ENCODE measurements at regions not wholly inside any gene's neighbourhood (a gene's known extent, or its start where the extent isn't known, plus 50 kb on each side); places are given as distances from the start of the nearest gene placed in this dataset.

GRCh38 chr2:144654523-144654922, 134.6 kb upstream of the ZEB2 start:
- no peak overlapping the region for H3K27ac Mint-ChIP-seq
- no peak overlapping the region for H3K4me3 Mint-ChIP-seq
- no peaks in the 10 kb centered on the region for H3K27me3 Mint-ChIP-seq
- 50% methylated on average over 2 of the region's 3 CpGs for whole genome bisulfite sequencing (ENCODE audit: insufficient coverage)
- Histone ChIP-seq H3K36me3 (replicated peaks in 1 of 2; ENCODE audit: control extremely low read depth in 1 of 2, control insufficient read depth in 1 of 2, extremely low read depth in 1 of 2, insufficient read depth in 2 of 2, low read length in 1 of 2) (no peaks in the 10 kb centered on the region), H3K4me2 (replicated peaks; ENCODE audit: low read depth, low read length, poor library complexity, severe bottlenecking) (no peak overlapping the region), H2AFZ (ENCODE audit: insufficient read depth, low read depth, low read length, poor library complexity, severe bottlenecking) (no peak overlapping the region), H3K4me3 (ENCODE audit: control extremely low read depth in 1 of 5, extremely low read depth in 1 of 5, insufficient read depth in 1 of 5, low read depth in 2 of 5, low read length in 4 of 5) (no peak overlapping the region), H3K27me3 (replicated peaks in 1 of 4; ENCODE audit: control extremely low read depth in 1 of 4, control insufficient read depth in 3 of 4, insufficient read depth in 4 of 4, low read length in 3 of 4) (no peaks in the 10 kb centered on the region), H3K9ac (ENCODE audit: low read length) (no peak overlapping the region), H3K79me2 (ENCODE audit: control insufficient read depth, insufficient read depth, low read length) (no peaks in the 10 kb centered on the region), H3K9me3 (ENCODE audit: control extremely low read depth in 1 of 3, control insufficient read depth in 2 of 3, insufficient read depth in 1 of 3, low read length in 2 of 3) (no peaks in the 10 kb centered on the region), H3K4me1 (ENCODE audit: control insufficient read depth in 2 of 2, insufficient read depth in 2 of 2, low read length in 2 of 2) (peaks cover 4 to 5% of the 10 kb centered on the region in 2 donors), H4K20me1 (ENCODE audit: control insufficient read depth, insufficient read depth, low read length, poor library complexity, severe bottlenecking) (no peaks in the 10 kb centered on the region), H3K27ac (ENCODE audit: low read length in 2 of 2) (no peak overlapping the region)
- H3K9me3 Mint-ChIP-seq (ENCODE audit: insufficient read depth) = no peaks in the 10 kb centered on the region
- no peak for DNase-seq
- ChIA-PET POLR2A (no interaction called here), CTCF (no interaction called here)
- peaks cover 3% of the 10 kb centered on the region for H3K4me1 Mint-ChIP-seq
- no peak for ATAC-seq (ENCODE audit: low read depth)
- TF ChIP-seq EZH2 (IDR thresholded peaks at IDR 0.05; ENCODE audit: borderline replicate concordance, insufficient read depth, low read depth, low read length, poor library complexity, severe bottlenecking) (no peak), CTCF (IDR thresholded peaks at IDR 0.05) (no peak)
- intact Hi-C loops (cut with micrococcal nuclease) = no loop called here

GRCh38 chr2:144650907-144651306, 131.0 kb upstream of the ZEB2 start:
- intact Hi-C loops (cut with micrococcal nuclease) = no loop called here
- TF ChIP-seq EZH2 (IDR thresholded peaks at IDR 0.05; ENCODE audit: borderline replicate concordance, insufficient read depth, low read depth, low read length, poor library complexity, severe bottlenecking) (no peak), CTCF (IDR thresholded peaks at IDR 0.05) (no peak)
- H3K27me3 Mint-ChIP-seq = no peaks in the 10 kb centered on the region
- H3K4me3 ChIP-seq (ENCODE audit: control extremely low read depth in 1 of 5, extremely low read depth in 1 of 5, insufficient read depth in 1 of 5, low read depth in 2 of 5, low read length in 4 of 5) = no peak overlapping the region
- no peaks in the 10 kb centered on the region for H3K27me3 ChIP-seq (replicated peaks in 1 of 4; ENCODE audit: control extremely low read depth in 1 of 4, control insufficient read depth in 3 of 4, insufficient read depth in 4 of 4, low read length in 3 of 4)
- H3K27ac Mint-ChIP-seq = no peak overlapping the region
- no peak overlapping the region for H3K4me2 ChIP-seq (replicated peaks; ENCODE audit: low read depth, low read length, poor library complexity, severe bottlenecking)
- ATAC-seq (ENCODE audit: low read depth) = no peak
- no peaks in the 10 kb centered on the region for H3K9me3 Mint-ChIP-seq (ENCODE audit: insufficient read depth)
- H3K4me3 Mint-ChIP-seq = no peak overlapping the region
- H3K27ac ChIP-seq (ENCODE audit: low read length in 2 of 2) = no peak overlapping the region
- whole genome bisulfite sequencing (ENCODE audit: insufficient coverage) = 95% methylated on average over 4 of the region's 6 CpGs
- H4K20me1 ChIP-seq (ENCODE audit: control insufficient read depth, insufficient read depth, low read length, poor library complexity, severe bottlenecking) = no peaks in the 10 kb centered on the region
- no peak for DNase-seq
- peaks cover 4 to 5% of the 10 kb centered on the region in 2 donors for H3K4me1 ChIP-seq (ENCODE audit: control insufficient read depth in 2 of 2, insufficient read depth in 2 of 2, low read length in 2 of 2)
- H3K4me1 Mint-ChIP-seq = peaks cover 2% of the 10 kb centered on the region
- no peaks in the 10 kb centered on the region for H3K9me3 ChIP-seq (ENCODE audit: control extremely low read depth in 1 of 3, control insufficient read depth in 2 of 3, insufficient read depth in 1 of 3, low read length in 2 of 3)
- CTCF ChIA-PET = interaction anchor here (0.7 kb wide), 1 partner anchor 664 kb away, joined by 3 read pairs; no protein-coding TSS in a partner anchor
- H3K79me2 ChIP-seq (ENCODE audit: control insufficient read depth, insufficient read depth, low read length) = no peaks in the 10 kb centered on the region
- no peaks in the 10 kb centered on the region for H3K36me3 ChIP-seq (replicated peaks in 1 of 2; ENCODE audit: control extremely low read depth in 1 of 2, control insufficient read depth in 1 of 2, extremely low read depth in 1 of 2, insufficient read depth in 2 of 2, low read length in 1 of 2)
- no peak overlapping the region for H2AFZ ChIP-seq (ENCODE audit: insufficient read depth, low read depth, low read length, poor library complexity, severe bottlenecking)
- POLR2A ChIA-PET = no interaction called here
- no peak overlapping the region for H3K9ac ChIP-seq (ENCODE audit: low read length)
